WTC11 (cell line): ENCODE measurements at regions not wholly inside any gene's neighbourhood (a gene's known extent, or its start where the extent isn't known, plus 50 kb on each side); places are given as distances from the start of the nearest gene placed in this dataset.

ENCODE experiments used
- CBFB ChIP-seq: sonication (generic); formaldehyde crosslinking; IDR thresholded peaks from 2 replicates; pipeline ENCODE4 v1.8.1; 2022; ENCODE audit warnings: mild to moderate bottlenecking, low read depth, missing genetic modification reagents
- CREB1 ChIP-seq: sonication (generic); formaldehyde crosslinking; IDR thresholded peaks from 2 replicates; pipeline ENCODE4 v1.8.0; 2023; ENCODE audit warnings: mild to moderate bottlenecking, missing genetic modification reagents
- HMGA2 ChIP-seq: fragments of 250-450 bp; sonication (Bioruptor Pico); IDR thresholded peaks from 2 replicates; pipeline ENCODE4 v1.4.0; 2021; ENCODE audit warnings: mild to moderate bottlenecking, moderate library complexity
- JUN ChIP-seq: sonication (generic); formaldehyde crosslinking; IDR thresholded peaks from 2 replicates; pipeline ENCODE4 v1.8.0; 2023; ENCODE audit warnings: mild to moderate bottlenecking, missing genetic modification reagents
- KAT7 ChIP-seq: sonication (generic); formaldehyde crosslinking; IDR thresholded peaks from 2 replicates; pipeline ENCODE4 v1.8.1; 2023; ENCODE audit warnings: missing genetic modification reagents, mild to moderate bottlenecking, borderline replicate concordance
- NR3C1 ChIP-seq: sonication (generic); formaldehyde crosslinking; conservative IDR thresholded peaks from 2 replicates; pipeline ENCODE4 v1.8.1; 2023; ENCODE audit warnings: low read depth, mild to moderate bottlenecking, missing genetic modification reagents
- TP53 ChIP-seq: sonication (generic); formaldehyde crosslinking; IDR thresholded peaks from 2 replicates; pipeline ENCODE4 v1.8.1; 2023; ENCODE audit warnings: mild to moderate bottlenecking, missing genetic modification reagents
- ZNF138 ChIP-seq: sonication (generic); formaldehyde crosslinking; conservative IDR thresholded peaks from 2 replicates; pipeline ENCODE4 v1.8.1; 2022; ENCODE audit warnings: mild to moderate bottlenecking, moderate library complexity, missing genetic modification reagents
- TF ChIP-seq, protein P1 (sequence below): fragments of 200-600 bp; IDR thresholded peaks from 2 replicates; pipeline ENCODE4 v1.8.0; 2022; ENCODE audit warnings: antibody characterized with exemption
- TF ChIP-seq, protein P2 (sequence below): sonication (generic); formaldehyde crosslinking; IDR thresholded peaks from 2 replicates; pipeline ENCODE4 v1.8.1; 2023; ENCODE audit warnings: mild to moderate bottlenecking, missing genetic modification reagents, moderate library complexity
- TF ChIP-seq, protein P3 (sequence below): sonication (generic); formaldehyde crosslinking; IDR thresholded peaks from 2 replicates; pipeline ENCODE4 v1.8.0; 2022; ENCODE audit warnings: mild to moderate bottlenecking, missing genetic modification reagents
- TF ChIP-seq, protein P4 (sequence below): sonication (generic); formaldehyde crosslinking; IDR thresholded peaks from 2 replicates; pipeline ENCODE4 v1.8.1; 2023; ENCODE audit warnings: mild to moderate bottlenecking, missing genetic modification reagents, borderline replicate concordance
- TF ChIP-seq, protein P5 (sequence below): sonication (generic); formaldehyde crosslinking; IDR thresholded peaks from 2 replicates; pipeline ENCODE4 v1.8.1; 2022; ENCODE audit warnings: low read depth, missing genetic modification reagents, borderline replicate concordance
- TF ChIP-seq, protein P6 (sequence below): sonication (generic); formaldehyde crosslinking; conservative IDR thresholded peaks from 2 replicates; pipeline ENCODE4 v1.8.1; 2022; ENCODE audit warnings: mild to moderate bottlenecking, missing genetic modification reagents

DNA sequence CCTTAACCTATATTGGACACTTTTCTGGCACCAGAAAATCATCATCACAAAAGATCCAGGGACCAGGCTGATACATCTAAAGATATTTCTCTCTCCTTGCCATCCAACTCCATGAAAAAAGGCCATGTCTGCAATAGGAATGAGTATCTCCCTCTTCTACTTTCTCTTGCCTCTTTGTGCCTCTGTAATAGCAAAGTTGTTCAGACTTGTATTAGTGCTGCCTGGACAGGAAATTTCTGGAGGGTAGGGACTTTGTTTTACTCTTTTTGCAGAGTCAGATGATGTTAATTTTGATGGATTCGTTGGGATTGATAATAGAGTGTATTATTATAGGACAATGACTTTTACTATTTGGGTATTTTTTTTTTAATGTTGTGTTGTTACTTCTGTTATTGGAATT lies 376.3 kb downstream of the INHBA start:
- TF ChIP-seq, protein P1, sequence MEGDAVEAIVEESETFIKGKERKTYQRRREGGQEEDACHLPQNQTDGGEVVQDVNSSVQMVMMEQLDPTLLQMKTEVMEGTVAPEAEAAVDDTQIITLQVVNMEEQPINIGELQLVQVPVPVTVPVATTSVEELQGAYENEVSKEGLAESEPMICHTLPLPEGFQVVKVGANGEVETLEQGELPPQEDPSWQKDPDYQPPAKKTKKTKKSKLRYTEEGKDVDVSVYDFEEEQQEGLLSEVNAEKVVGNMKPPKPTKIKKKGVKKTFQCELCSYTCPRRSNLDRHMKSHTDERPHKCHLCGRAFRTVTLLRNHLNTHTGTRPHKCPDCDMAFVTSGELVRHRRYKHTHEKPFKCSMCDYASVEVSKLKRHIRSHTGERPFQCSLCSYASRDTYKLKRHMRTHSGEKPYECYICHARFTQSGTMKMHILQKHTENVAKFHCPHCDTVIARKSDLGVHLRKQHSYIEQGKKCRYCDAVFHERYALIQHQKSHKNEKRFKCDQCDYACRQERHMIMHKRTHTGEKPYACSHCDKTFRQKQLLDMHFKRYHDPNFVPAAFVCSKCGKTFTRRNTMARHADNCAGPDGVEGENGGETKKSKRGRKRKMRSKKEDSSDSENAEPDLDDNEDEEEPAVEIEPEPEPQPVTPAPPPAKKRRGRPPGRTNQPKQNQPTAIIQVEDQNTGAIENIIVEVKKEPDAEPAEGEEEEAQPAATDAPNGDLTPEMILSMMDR: no peak
- TF ChIP-seq, protein P2, sequence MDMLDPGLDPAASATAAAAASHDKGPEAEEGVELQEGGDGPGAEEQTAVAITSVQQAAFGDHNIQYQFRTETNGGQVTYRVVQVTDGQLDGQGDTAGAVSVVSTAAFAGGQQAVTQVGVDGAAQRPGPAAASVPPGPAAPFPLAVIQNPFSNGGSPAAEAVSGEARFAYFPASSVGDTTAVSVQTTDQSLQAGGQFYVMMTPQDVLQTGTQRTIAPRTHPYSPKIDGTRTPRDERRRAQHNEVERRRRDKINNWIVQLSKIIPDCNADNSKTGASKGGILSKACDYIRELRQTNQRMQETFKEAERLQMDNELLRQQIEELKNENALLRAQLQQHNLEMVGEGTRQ (CRISPR knock-in tag): no peak
- TF ChIP-seq CBFB (CRISPR knock-in tag) (no peak), JUN (no peak), TP53 (CRISPR knock-in tag) (no peak), NR3C1 (no peak), CREB1 (no peak), ZNF138 (CRISPR knock-in tag) (no peak), KAT7 (CRISPR knock-in tag) (no peak), HMGA2 (no peak)
- TF ChIP-seq, protein P3, sequence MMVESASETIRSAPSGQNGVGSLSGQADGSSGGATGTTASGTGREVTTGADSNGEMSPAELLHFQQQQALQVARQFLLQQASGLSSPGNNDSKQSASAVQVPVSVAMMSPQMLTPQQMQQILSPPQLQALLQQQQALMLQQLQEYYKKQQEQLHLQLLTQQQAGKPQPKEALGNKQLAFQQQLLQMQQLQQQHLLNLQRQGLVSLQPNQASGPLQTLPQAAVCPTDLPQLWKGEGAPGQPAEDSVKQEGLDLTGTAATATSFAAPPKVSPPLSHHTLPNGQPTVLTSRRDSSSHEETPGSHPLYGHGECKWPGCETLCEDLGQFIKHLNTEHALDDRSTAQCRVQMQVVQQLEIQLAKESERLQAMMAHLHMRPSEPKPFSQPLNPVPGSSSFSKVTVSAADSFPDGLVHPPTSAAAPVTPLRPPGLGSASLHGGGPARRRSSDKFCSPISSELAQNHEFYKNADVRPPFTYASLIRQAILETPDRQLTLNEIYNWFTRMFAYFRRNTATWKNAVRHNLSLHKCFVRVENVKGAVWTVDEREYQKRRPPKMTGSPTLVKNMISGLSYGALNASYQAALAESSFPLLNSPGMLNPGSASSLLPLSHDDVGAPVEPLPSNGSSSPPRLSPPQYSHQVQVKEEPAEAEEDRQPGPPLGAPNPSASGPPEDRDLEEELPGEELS (CRISPR knock-in tag): no peak
- TF ChIP-seq, protein P4, sequence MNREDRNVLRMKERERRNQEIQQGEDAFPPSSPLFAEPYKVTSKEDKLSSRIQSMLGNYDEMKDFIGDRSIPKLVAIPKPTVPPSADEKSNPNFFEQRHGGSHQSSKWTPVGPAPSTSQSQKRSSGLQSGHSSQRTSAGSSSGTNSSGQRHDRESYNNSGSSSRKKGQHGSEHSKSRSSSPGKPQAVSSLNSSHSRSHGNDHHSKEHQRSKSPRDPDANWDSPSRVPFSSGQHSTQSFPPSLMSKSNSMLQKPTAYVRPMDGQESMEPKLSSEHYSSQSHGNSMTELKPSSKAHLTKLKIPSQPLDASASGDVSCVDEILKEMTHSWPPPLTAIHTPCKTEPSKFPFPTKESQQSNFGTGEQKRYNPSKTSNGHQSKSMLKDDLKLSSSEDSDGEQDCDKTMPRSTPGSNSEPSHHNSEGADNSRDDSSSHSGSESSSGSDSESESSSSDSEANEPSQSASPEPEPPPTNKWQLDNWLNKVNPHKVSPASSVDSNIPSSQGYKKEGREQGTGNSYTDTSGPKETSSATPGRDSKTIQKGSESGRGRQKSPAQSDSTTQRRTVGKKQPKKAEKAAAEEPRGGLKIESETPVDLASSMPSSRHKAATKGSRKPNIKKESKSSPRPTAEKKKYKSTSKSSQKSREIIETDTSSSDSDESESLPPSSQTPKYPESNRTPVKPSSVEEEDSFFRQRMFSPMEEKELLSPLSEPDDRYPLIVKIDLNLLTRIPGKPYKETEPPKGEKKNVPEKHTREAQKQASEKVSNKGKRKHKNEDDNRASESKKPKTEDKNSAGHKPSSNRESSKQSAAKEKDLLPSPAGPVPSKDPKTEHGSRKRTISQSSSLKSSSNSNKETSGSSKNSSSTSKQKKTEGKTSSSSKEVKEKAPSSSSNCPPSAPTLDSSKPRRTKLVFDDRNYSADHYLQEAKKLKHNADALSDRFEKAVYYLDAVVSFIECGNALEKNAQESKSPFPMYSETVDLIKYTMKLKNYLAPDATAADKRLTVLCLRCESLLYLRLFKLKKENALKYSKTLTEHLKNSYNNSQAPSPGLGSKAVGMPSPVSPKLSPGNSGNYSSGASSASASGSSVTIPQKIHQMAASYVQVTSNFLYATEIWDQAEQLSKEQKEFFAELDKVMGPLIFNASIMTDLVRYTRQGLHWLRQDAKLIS (CRISPR knock-in tag): no peak
- TF ChIP-seq, protein P5, sequence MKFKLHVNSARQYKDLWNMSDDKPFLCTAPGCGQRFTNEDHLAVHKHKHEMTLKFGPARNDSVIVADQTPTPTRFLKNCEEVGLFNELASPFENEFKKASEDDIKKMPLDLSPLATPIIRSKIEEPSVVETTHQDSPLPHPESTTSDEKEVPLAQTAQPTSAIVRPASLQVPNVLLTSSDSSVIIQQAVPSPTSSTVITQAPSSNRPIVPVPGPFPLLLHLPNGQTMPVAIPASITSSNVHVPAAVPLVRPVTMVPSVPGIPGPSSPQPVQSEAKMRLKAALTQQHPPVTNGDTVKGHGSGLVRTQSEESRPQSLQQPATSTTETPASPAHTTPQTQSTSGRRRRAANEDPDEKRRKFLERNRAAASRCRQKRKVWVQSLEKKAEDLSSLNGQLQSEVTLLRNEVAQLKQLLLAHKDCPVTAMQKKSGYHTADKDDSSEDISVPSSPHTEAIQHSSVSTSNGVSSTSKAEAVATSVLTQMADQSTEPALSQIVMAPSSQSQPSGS (CRISPR knock-in tag): no peak
- TF ChIP-seq, protein P6, sequence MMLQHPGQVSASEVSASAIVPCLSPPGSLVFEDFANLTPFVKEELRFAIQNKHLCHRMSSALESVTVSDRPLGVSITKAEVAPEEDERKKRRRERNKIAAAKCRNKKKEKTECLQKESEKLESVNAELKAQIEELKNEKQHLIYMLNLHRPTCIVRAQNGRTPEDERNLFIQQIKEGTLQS (CRISPR knock-in tag): no peak
